ENCODE measurements at regions not wholly inside any gene's neighbourhood (a gene's known extent, or its start where the extent isn't known, plus 50 kb on each side); places are given as distances from the start of the nearest gene placed in this dataset.

DNA sequence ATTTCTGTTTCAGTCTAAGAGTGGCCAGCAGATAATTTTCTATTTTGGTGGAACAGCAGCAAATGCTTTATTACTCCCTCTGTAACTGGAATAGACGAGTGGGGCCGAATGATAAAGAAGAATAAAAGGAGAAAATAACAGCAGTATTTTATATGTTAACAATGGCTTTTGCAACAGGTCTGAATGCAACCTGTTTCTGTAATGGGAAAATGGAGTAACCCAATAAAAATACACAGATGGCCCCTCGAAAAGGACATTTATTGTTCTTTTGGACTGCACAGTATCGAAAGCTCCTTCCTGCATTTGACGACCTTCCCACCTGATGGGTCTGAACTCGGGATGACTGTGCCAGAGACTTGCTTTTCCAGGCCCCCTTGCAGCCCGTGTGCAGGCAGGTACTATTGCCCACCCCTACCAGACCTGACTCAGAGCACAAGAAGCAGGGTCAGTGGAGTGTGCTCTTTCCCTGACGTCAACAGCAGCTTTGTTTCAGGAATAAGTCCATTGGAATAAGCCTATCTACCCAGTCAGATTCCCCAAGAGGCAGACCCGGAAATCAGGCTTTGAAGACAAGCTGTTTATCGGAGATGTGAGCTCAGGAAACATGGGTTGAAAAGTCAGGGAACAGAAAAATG lies 306.5 kb upstream of the NEBL start:
- no peak overlapping the region for H3K4me3 ChIP-seq (ENCODE audit: low read length)
- no peak for DNase-seq (ENCODE audit: low read depth)
- TF ChIP-seq, protein P1, sequence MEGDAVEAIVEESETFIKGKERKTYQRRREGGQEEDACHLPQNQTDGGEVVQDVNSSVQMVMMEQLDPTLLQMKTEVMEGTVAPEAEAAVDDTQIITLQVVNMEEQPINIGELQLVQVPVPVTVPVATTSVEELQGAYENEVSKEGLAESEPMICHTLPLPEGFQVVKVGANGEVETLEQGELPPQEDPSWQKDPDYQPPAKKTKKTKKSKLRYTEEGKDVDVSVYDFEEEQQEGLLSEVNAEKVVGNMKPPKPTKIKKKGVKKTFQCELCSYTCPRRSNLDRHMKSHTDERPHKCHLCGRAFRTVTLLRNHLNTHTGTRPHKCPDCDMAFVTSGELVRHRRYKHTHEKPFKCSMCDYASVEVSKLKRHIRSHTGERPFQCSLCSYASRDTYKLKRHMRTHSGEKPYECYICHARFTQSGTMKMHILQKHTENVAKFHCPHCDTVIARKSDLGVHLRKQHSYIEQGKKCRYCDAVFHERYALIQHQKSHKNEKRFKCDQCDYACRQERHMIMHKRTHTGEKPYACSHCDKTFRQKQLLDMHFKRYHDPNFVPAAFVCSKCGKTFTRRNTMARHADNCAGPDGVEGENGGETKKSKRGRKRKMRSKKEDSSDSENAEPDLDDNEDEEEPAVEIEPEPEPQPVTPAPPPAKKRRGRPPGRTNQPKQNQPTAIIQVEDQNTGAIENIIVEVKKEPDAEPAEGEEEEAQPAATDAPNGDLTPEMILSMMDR (conservative IDR thresholded peaks at IDR 0.05; ENCODE audit: low read depth, low read length): no peak

DNA sequence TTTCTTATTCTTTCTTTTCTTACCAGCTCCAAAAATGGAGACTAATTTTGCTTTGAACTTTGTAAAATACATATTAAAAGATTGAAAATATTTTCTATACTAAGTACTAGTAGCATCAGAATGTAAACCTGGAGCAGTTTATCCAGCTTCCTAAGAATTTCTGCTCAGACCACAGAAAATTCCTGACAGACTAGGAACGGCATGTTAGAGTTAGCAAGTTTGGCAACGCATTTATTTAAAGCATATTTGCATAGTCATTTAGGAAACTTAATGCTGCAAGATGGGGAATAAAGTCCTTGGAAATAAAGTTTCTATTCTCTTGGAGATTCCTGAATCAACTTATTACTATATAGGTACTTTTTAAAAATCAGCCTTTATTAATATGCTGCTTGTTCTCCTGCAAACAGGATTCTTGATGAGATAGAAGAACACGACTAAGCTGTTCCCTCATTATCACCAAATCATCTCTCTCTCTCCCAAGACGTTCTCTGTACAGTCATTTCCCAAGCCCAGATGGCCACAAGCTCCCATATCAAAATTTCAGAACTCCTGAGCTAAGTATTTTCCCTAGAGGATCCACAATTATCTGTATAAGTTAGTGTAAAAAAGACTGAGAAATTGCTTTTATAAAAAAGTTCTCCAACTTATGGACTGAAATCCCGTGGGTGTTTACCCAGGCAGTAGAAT lies 305.8 kb upstream of the NEBL start:
- TF ChIP-seq, protein P1 (conservative IDR thresholded peaks at IDR 0.05; ENCODE audit: low read depth, low read length): no peak
- no peak overlapping the region for H3K4me3 ChIP-seq (ENCODE audit: low read length)
- no peak for DNase-seq (ENCODE audit: low read depth)

DNA sequence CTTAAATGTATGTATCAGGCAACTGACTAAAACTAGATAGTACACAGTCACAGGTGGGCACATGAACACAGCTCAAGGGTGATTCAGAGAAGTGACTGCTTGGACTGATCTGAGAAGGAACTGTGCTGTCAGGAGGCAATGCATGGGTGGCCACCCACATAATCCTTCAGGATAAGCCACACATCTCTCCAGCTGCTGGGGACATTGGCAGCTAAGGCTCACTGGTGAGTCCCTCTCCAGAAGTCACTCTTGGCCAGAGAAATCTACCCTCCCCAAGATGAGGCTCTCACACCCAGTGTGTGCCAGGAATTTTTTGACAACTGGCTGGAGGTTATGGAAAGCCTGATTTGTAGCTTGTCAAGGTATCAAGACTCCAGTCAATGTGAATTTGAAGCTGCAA lies 302.4 kb upstream of the NEBL start:
- TF ChIP-seq, protein P1 (conservative IDR thresholded peaks at IDR 0.05; ENCODE audit: low read depth, low read length): no peak
- no peak for DNase-seq (ENCODE audit: low read depth)
- H3K4me3 ChIP-seq (ENCODE audit: low read length): no peak overlapping the region

DNA sequence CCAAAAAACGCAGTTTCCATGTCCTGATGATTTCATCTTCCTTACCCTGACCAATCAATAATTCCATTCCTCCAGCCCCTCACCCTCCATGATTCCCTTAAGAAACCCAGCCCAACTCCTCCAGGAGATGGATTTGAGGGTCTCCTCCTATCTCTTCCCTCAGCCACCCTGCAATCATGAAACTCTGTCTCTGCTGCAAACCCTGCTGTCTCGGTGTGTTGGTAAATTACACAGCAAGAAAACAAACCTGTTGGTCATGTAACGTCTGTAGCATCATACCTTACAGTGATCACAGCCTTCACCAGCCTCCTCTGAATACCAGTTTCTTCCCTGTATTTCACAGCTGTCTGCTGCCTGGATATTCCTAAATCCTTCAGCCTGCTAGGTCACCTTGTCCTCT lies 300.7 kb upstream of the NEBL start:
- DNase-seq (ENCODE audit: low read depth): no peak
- TF ChIP-seq, protein P1 (conservative IDR thresholded peaks at IDR 0.05; ENCODE audit: low read depth, low read length): no peak

DNA sequence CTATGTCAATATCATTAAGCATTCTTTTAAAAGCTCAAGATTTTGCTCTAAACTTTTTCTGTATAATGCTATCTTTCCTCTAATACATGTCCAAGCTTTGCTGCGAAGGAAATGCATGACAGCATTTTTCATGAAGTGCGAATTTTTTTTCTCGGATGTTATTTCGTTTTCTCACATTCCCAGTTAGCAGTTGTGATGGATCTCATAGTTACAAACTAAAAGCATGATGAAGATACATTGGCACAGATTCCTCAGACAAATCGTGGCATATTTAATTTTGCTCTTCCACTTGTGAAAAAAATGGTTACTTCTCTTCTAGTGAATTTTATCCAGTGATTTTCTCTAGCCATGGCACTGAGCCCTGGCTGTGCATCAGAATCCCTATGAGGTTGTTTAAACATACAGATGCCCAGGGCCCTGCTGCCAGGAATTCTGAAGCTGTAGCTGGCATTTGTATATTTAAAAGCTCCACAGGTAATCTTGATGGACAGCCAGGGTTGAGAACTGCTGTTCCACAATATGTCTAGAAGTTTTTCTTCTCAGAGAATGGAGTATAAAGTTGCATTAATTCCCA lies 299.8 kb upstream of the NEBL start:
- no peak overlapping the region for H3K4me3 ChIP-seq (ENCODE audit: low read length)
- TF ChIP-seq, protein P1 (conservative IDR thresholded peaks at IDR 0.05; ENCODE audit: low read depth, low read length): no peak
- no peak for DNase-seq (ENCODE audit: low read depth)

More for the DNA sequence above, 300.7 kb upstream of the NEBL start:
- H3K4me3 ChIP-seq (ENCODE audit: low read length): no peak overlapping the region

DNA sequence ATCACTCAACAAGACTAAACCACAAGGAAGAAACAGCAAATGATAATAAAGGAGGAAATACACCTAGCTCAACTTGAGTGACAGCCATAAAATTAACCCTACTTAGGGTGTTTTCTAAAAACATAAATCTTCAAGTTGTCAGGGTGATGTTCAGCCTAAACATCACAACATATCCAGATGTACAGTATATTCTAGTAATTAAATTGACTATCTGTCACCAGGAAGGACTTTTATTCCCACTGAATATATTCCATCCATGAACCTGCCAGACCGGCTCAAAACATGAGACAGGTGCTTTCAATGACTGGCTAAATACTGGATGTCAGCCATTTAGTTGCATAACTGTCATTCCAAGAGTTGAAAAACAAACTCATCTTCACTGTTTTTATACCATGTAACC lies 298.1 kb upstream of the NEBL start:
- no peak for DNase-seq (ENCODE audit: low read depth)

More for the DNA sequence above, 298.1 kb upstream of the NEBL start:
- TF ChIP-seq, protein P1 (conservative IDR thresholded peaks at IDR 0.05; ENCODE audit: low read depth, low read length): no peak
- H3K4me3 ChIP-seq (ENCODE audit: low read length): no peak overlapping the region

Data from retinal pigment epithelial cell (primary cell).